ENCODE measurements at regions not wholly inside any gene's neighbourhood (a gene's known extent, or its start where the extent isn't known, plus 50 kb on each side); places are given as distances from the start of the nearest gene placed in this dataset.

DNA sequence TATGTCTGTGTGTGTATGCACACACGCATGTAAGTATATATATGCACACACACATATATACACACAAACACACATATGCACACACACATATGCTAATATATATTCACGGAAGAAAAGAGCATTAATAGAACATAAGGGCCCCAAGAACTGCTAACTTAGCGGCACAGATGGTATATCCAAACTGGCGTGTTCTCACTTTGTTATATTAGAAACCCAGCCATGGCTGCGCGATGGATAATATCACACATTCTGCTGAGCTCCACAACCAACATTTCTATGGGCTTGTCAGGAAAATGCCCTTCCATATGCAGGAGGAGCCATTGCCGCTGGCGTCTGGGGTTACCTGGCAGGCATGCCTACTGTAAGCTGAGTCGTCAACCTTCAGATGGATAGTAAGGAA, 122.1 kb downstream of the TTLL2 start:
- TF ChIP-seq, protein P1, sequence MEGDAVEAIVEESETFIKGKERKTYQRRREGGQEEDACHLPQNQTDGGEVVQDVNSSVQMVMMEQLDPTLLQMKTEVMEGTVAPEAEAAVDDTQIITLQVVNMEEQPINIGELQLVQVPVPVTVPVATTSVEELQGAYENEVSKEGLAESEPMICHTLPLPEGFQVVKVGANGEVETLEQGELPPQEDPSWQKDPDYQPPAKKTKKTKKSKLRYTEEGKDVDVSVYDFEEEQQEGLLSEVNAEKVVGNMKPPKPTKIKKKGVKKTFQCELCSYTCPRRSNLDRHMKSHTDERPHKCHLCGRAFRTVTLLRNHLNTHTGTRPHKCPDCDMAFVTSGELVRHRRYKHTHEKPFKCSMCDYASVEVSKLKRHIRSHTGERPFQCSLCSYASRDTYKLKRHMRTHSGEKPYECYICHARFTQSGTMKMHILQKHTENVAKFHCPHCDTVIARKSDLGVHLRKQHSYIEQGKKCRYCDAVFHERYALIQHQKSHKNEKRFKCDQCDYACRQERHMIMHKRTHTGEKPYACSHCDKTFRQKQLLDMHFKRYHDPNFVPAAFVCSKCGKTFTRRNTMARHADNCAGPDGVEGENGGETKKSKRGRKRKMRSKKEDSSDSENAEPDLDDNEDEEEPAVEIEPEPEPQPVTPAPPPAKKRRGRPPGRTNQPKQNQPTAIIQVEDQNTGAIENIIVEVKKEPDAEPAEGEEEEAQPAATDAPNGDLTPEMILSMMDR (IDR thresholded peaks at IDR 0.05; ENCODE audit: insufficient read depth, low read depth, low read length, missing control alignments), result no peak
- H3K4me3 ChIP-seq (ENCODE audit: low read depth, low read length), result no peak overlapping the region
- no peak for DNase-seq (ENCODE audit: low read depth)

DNA sequence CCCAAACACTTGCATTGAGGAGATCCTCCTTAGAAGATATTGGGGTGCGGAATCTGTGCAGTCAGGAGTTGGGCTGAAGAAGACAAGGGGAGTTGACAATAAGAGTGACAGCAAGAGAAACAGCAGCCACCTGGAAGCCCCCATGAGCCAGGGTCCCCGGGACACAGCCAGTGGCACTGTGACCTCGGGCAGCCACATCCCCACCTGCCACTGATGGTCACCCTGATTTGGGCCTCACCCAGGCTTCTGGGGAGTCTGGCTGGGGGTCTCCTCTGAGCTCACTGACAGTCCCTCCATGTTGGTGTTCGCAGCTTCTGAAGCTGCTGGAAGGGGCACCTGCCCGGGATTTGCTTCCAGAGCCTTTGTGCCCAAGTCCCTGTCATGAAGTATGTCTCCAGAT, 123.5 kb downstream of the TTLL2 start:
- no peak overlapping the region for H3K4me3 ChIP-seq (ENCODE audit: low read depth, low read length)
- DNase-seq (ENCODE audit: low read depth), result no peak
- TF ChIP-seq, protein P1 (IDR thresholded peaks at IDR 0.05; ENCODE audit: insufficient read depth, low read depth, low read length, missing control alignments), result no peak

DNA sequence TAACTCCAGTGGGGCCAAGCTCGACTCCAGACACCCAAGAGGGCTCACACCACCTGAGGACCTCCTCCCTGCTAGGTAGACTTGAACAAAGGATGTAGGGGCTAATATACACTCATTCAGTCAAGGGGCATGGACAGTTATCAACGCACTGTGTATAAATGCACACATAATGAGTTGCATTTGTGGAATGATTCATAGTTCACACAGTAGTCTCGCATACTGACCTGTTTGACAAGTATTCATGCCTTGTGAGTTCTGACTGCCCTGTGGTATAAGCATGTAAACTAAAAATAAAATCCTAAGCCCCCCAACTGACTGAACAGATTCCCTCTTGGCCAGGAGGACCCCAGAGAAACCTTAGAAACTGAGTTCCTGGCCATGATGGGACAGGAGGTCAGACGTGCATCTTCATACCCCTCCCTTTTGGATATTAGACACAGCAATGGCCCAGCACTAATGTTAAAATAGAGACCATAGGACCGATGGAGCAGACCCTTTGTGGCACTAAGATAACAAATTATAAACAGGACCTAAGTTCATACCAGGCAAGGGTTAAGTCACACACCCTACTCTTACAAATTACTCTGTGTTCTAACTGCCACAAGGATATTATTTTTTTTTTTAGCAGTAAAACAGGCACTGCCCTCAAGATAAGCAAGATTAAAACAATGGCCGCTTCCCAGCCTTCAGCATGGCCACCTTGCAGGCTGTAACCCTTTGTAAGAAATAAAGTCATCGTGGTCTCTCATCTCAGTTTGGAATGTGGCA, 124.4 kb downstream of the TTLL2 start:
- H3K4me3 ChIP-seq (ENCODE audit: low read depth, low read length), result no peak overlapping the region
- DNase-seq (ENCODE audit: low read depth), result no peak
- TF ChIP-seq, protein P1 (IDR thresholded peaks at IDR 0.05; ENCODE audit: insufficient read depth, low read depth, low read length, missing control alignments), result no peak

GRCh38 chr6:167450626-167451025, 125.7 kb downstream of the TTLL2 start:
- TF ChIP-seq, protein P1 (IDR thresholded peaks at IDR 0.05; ENCODE audit: insufficient read depth, low read depth, low read length, missing control alignments), result no peak
- no peak for DNase-seq (ENCODE audit: low read depth)
- no peak overlapping the region for H3K4me3 ChIP-seq (ENCODE audit: low read depth, low read length)

DNA sequence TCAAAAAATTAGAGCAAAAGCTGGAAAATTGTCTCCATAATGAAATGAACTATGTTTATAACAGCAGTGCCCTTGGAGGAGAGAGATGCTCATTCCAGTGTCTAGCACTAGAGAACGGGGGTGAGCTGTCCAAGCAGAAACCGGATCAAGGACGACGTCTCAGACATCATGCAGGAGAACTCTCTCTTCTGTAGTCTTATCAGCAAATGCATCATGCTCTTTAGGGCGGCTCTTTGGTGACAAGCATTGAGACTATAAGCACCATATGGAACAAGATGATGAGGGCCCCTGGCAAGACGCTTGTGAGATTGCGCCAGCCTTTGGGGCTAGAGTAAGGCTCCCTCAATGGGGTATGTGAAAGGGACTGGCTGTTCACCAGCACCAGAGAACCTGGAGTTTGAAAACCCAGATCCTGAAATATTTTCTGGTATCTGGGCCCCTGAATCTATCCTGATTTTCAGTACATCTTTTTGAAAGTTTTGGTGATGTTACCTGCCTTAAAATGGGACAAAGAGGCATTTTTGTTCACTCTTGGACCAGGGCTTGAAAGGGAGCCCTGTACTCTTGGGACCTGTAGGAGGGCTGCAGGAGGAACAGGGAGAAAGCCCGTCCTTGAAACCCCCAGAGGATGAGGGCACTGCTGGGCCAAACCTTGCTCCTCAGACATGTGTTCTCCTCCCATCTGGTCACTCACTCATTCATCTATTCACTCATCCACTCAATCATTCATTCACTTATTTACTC, 127.6 kb downstream of the TTLL2 start:
- DNase-seq (ENCODE audit: low read depth), result no peak
- no peak overlapping the region for H3K4me3 ChIP-seq (ENCODE audit: low read depth, low read length)
- TF ChIP-seq, protein P1 (IDR thresholded peaks at IDR 0.05; ENCODE audit: insufficient read depth, low read depth, low read length, missing control alignments), result no peak

GRCh38 chr6:167453082-167453446, 128.2 kb downstream of the TTLL2 start:
- no peak for DNase-seq (ENCODE audit: low read depth)
- TF ChIP-seq, protein P1 (IDR thresholded peaks at IDR 0.05; ENCODE audit: insufficient read depth, low read depth, low read length, missing control alignments), result no peak
- H3K4me3 ChIP-seq (ENCODE audit: low read depth, low read length), result no peak overlapping the region

Data from GM12865 (cell line).